ENCODE measurements at regions not wholly inside any gene's neighbourhood (a gene's known extent, or its start where the extent isn't known, plus 50 kb on each side); places are given as distances from the start of the nearest gene placed in this dataset.

DNA sequence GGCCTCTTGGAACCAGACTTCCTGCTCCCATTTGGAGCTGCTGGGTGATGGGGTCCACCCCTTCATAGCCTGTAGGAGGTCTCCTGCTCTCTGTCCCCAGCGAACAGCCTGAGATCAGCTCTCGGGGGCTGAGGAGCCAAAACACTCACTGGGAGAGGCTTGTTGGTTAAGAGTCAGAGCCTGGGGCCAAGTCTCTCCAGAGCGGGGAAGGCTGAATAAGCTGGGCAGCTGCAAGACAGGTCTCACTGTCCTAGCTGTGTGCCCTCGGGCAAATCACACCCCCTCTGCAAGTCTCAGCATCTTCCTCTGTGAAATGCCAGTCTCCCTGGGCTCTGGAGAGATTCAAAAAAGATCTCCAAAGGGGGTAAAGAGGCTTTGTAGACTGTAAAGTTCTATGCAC lies 174.6 kb downstream of the WSCD1 start:
- Histone ChIP-seq H3K4me3 (ENCODE audit: low read depth, low read length) (no peak overlapping the region), H3K27ac (no peak overlapping the region), H3K36me3 (replicated peaks) (no peaks in the 10 kb centered on the region), H3K27me3 (replicated peaks) (no peaks in the 10 kb centered on the region)
- no peak for DNase-seq
- TF ChIP-seq, protein P1, sequence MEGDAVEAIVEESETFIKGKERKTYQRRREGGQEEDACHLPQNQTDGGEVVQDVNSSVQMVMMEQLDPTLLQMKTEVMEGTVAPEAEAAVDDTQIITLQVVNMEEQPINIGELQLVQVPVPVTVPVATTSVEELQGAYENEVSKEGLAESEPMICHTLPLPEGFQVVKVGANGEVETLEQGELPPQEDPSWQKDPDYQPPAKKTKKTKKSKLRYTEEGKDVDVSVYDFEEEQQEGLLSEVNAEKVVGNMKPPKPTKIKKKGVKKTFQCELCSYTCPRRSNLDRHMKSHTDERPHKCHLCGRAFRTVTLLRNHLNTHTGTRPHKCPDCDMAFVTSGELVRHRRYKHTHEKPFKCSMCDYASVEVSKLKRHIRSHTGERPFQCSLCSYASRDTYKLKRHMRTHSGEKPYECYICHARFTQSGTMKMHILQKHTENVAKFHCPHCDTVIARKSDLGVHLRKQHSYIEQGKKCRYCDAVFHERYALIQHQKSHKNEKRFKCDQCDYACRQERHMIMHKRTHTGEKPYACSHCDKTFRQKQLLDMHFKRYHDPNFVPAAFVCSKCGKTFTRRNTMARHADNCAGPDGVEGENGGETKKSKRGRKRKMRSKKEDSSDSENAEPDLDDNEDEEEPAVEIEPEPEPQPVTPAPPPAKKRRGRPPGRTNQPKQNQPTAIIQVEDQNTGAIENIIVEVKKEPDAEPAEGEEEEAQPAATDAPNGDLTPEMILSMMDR (IDR thresholded peaks at IDR 0.05; ENCODE audit: low read depth, low read length, missing control alignments) = no peak
- in situ Hi-C loops (cut with HindIII; ENCODE audit: low pct_ligation_motif_present, low sequenced_read_pairs) = no loop called here

DNA sequence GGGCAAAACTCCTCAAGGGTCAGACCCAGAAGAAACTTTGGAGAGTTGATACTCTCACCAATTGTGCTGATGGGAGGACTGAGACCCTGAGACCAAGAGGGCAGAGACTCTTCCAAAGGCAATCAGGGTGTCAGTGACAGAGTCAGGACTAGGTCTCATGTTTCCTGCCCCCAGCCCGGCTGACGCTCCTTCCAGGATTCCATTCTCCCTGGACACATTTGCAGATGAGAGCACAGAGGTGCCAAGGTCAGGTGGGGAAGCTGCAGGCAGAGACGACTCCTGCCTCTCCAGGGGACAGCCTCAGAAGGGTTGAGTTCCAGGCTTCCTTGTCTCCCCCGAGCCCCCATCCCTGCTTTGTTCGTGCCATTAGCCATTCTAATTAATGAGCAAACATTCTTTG lies 174.1 kb downstream of the WSCD1 start:
- Histone ChIP-seq H3K36me3 (replicated peaks) (no peaks in the 10 kb centered on the region), H3K4me3 (ENCODE audit: low read depth, low read length) (no peak overlapping the region), H3K27ac (no peak overlapping the region), H3K27me3 (replicated peaks) (no peaks in the 10 kb centered on the region)
- DNase-seq = no peak
- in situ Hi-C loops (cut with HindIII; ENCODE audit: low pct_ligation_motif_present, low sequenced_read_pairs) = no loop called here
- TF ChIP-seq, protein P1 (IDR thresholded peaks at IDR 0.05; ENCODE audit: low read depth, low read length, missing control alignments) = no peak

DNA sequence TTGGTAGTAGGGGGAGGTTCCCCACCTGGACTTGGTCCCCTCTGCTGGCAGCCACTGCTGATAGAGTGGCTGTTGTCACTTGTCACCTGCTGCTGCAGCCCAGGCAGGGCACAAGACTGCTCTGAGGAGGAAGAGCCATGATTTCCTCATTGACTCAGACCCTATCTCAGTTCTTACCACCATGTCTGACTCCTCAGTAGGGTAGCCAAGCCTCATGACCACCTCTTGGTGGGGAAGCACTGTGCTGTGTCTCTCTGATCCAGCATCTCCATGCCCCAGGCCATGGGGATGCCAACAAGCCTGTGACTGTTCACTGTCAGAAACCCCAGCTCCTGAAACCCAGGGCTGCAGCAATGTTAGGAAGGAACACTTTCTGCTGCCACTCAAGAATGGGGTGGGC lies 173.0 kb downstream of the WSCD1 start:
- in situ Hi-C loops (cut with HindIII; ENCODE audit: low pct_ligation_motif_present, low sequenced_read_pairs) = no loop called here
- TF ChIP-seq, protein P1 (IDR thresholded peaks at IDR 0.05; ENCODE audit: low read depth, low read length, missing control alignments) = no peak
- Histone ChIP-seq H3K27ac (no peak overlapping the region), H3K36me3 (replicated peaks) (no peaks in the 10 kb centered on the region), H3K27me3 (replicated peaks) (no peaks in the 10 kb centered on the region), H3K4me3 (ENCODE audit: low read depth, low read length) (no peak overlapping the region)
- DNase-seq = no peak

DNA sequence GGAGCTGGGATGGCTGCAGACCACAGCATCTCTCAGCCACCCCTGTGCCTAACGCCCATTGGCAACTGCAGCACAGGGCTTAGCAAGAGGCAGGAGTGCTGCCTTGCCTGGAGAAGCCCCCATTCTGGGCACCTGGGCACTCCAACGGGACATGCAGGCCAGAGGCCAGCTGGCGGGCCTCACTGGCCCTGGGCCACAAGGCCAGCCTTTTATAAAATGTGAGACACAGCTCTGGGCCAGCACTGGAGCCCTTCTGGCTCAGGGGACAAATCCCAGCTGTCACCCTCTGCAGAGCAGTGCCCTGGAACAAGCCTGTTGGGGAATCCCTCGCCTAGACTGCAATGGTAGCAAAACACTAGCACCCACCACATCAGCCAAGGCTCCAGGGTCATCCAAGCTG lies 171.8 kb downstream of the WSCD1 start:
- TF ChIP-seq, protein P1 (IDR thresholded peaks at IDR 0.05; ENCODE audit: low read depth, low read length, missing control alignments) = no peak
- in situ Hi-C loops (cut with HindIII; ENCODE audit: low pct_ligation_motif_present, low sequenced_read_pairs) = no loop called here
- Histone ChIP-seq H3K36me3 (replicated peaks) (no peaks in the 10 kb centered on the region), H3K27me3 (replicated peaks) (no peaks in the 10 kb centered on the region), H3K27ac (no peak overlapping the region), H3K4me3 (ENCODE audit: low read depth, low read length) (no peak overlapping the region)
- DNase-seq = no peak

DNA sequence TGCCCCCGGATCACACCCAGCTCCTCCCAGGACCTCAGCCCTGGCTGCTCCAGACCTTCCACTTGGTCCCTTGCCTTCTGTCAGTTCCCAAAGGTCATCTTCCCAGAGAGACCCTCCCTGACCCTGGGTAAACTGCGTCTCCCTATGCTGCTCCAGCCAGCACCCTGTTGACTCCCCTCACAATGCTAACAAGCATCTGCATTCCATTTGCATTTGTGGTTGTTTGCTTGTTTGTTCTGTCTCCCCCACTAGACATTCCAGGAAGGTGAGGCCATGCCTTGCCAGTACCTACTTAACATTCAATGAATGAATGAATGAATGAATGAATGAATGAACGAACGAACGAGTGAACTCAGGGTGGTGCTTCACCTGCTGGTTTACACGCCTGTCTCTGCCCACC lies 171.2 kb downstream of the WSCD1 start:
- no peaks in the 10 kb centered on the region for H3K27me3 ChIP-seq (replicated peaks)
- no peak overlapping the region for H3K27ac ChIP-seq
- no peaks in the 10 kb centered on the region for H3K36me3 ChIP-seq (replicated peaks)
- TF ChIP-seq, protein P1 (IDR thresholded peaks at IDR 0.05; ENCODE audit: low read depth, low read length, missing control alignments) = no peak
- DNase-seq = no peak
- in situ Hi-C loops (cut with HindIII; ENCODE audit: low pct_ligation_motif_present, low sequenced_read_pairs) = no loop called here
- H3K4me3 ChIP-seq (ENCODE audit: low read depth, low read length) = no peak overlapping the region

DNA sequence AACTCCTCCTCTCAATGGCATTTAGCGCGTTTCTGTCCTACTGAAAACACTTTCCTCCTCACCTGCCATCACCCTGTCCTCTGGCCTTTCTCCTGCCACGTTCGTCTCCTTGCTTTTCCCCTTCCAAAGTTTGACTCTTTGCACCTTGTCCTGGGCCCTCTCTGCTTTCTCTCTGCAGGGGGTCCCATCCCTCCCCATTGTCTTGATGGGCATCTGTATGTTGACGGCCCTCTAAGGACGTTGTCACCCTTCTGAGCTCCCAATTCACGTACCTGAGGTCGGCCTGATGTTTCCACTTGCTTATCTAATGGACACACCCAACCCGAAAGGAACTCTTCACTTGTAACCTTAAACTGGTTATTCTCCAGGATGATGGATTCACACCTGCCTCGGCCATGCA lies 170.4 kb downstream of the WSCD1 start:
- in situ Hi-C loops (cut with HindIII; ENCODE audit: low pct_ligation_motif_present, low sequenced_read_pairs) = no loop called here
- H3K4me3 ChIP-seq (ENCODE audit: low read depth, low read length) = no peak overlapping the region
- no peak for DNase-seq
- H3K36me3 ChIP-seq (replicated peaks) = no peaks in the 10 kb centered on the region
- TF ChIP-seq, protein P1 (IDR thresholded peaks at IDR 0.05; ENCODE audit: low read depth, low read length, missing control alignments) = no peak
- H3K27me3 ChIP-seq (replicated peaks) = no peaks in the 10 kb centered on the region
- no peak overlapping the region for H3K27ac ChIP-seq
